ENCODE measurements at regions not wholly inside any gene's neighbourhood (a gene's known extent, or its start where the extent isn't known, plus 50 kb on each side); places are given as distances from the start of the nearest gene placed in this dataset.

DNA sequence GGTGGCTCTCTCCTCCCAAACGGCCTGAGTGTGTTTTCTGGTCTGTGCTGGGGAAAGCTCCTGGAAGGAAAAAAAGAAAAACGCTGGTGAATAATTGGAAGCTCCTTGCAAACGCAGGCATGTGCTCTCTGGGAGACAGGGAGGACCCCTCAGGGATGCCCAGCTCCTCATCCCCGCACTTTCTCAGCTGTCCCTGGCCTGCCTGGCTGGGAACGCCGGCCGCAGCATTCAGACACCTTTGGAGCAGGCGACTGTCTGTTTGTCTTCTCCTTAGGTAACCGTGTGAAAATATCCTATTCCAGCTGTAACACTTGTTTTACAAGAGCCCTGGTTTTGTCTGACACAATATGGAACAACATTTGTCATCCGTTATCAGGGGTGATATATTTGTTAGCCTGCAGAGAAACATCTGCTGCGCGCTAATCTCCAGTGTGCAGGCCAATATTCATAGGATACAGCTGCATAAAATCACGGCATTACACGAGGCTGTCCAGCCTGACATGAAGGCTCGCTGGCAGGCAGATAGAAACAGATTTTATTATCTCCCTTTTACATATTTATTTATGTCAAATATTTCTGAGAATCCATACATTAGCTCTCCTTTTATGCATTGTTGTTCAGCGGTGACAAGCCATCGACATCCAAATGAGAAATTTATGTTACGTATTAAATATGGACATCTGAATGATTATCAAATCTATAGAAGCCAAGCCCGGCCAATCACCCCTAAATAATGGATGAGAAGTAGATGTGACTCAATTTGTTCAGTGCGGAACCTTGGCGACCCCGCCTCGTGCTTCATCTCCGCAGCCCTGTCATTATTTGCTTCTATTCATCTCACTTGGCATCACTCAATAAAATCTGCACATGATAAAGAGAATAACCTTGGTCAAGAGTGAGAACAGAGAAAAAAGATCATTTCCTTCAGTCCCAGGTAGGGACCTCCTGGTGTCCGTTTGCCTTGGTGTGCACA, 675.1 kb upstream of the SALL3 start:
- intact Hi-C loops (cut with DNase I), result no loop called here
- DNase-seq (ENCODE audit: extremely low spot score in 2 of 2), result no peak
- Histone ChIP-seq H3K27ac (no peak overlapping the region), H3K36me3 (no peaks in the 10 kb centered on the region), H3K4me1 (no peaks in the 10 kb centered on the region), H3K27me3 (no peaks in the 10 kb centered on the region), H3K4me3 (no peak overlapping the region), H3K9me3 (no peaks in the 10 kb centered on the region)
- TF ChIP-seq POLR2A (IDR thresholded peaks at IDR 0.05), result no peak
- TF ChIP-seq, protein P1, sequence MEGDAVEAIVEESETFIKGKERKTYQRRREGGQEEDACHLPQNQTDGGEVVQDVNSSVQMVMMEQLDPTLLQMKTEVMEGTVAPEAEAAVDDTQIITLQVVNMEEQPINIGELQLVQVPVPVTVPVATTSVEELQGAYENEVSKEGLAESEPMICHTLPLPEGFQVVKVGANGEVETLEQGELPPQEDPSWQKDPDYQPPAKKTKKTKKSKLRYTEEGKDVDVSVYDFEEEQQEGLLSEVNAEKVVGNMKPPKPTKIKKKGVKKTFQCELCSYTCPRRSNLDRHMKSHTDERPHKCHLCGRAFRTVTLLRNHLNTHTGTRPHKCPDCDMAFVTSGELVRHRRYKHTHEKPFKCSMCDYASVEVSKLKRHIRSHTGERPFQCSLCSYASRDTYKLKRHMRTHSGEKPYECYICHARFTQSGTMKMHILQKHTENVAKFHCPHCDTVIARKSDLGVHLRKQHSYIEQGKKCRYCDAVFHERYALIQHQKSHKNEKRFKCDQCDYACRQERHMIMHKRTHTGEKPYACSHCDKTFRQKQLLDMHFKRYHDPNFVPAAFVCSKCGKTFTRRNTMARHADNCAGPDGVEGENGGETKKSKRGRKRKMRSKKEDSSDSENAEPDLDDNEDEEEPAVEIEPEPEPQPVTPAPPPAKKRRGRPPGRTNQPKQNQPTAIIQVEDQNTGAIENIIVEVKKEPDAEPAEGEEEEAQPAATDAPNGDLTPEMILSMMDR (IDR thresholded peaks at IDR 0.05), result no peak
- no peak for TF ChIP-seq POLR2AphosphoS5 (IDR thresholded peaks at IDR 0.05; ENCODE audit: insufficient read depth in 1 of 2, low read depth in 1 of 2)

DNA sequence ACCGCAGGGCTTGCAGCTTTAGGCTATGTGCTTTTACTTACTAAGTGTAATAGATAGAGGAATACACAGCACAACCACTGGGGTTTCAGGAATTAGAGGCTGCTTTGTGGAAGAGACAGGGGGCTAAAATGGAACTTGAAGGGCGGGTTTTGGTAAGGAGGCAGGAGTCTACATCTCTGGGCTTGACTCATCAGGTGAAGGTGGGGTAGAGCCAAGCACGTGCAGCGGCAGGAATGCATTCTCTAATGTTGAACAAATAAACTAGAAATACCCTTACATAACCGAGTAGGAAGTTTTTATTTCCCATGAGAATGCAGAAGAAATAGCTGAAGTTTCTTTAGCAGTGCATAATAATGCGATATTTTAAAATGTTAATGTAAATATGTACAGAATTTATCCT, 673.8 kb upstream of the SALL3 start:
- no peak overlapping the region for H3K4me3 ChIP-seq
- intact Hi-C loops (cut with DNase I), result no loop called here
- DNase-seq (ENCODE audit: extremely low spot score in 2 of 2), result no peak
- no peaks in the 10 kb centered on the region for H3K36me3 ChIP-seq
- H3K27ac ChIP-seq, result no peak overlapping the region
- H3K27me3 ChIP-seq, result no peaks in the 10 kb centered on the region
- H3K9me3 ChIP-seq, result no peaks in the 10 kb centered on the region
- TF ChIP-seq POLR2A (IDR thresholded peaks at IDR 0.05), result no peak
- TF ChIP-seq, protein P1 (IDR thresholded peaks at IDR 0.05), result no peak
- no peak for TF ChIP-seq POLR2AphosphoS5 (IDR thresholded peaks at IDR 0.05; ENCODE audit: insufficient read depth in 1 of 2, low read depth in 1 of 2)
- no peaks in the 10 kb centered on the region for H3K4me1 ChIP-seq

DNA sequence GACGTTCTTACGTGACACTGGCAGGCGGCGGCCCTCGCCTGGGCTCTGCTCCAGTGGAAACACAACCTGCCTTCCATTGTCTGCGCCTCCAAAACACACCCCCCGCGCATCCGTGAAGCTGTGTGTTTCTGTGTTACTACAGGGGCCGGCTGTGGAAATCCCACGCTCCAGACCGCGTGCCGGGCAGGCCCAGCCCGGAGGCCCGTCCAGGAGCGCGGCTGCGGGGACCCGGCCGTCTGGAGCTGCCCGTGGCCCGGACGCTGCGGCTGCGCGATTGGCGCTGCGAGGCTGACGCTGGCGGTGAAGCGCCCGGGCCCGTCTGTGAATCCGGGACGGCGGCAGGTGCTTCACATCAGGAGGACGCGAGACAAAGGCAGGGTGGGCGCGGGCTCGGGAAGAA, 670.3 kb upstream of the SALL3 start:
- no peak overlapping the region for H3K4me3 ChIP-seq
- H3K4me1 ChIP-seq, result no peaks in the 10 kb centered on the region
- H3K36me3 ChIP-seq, result no peaks in the 10 kb centered on the region
- no peak overlapping the region for H3K27ac ChIP-seq
- no peaks in the 10 kb centered on the region for H3K27me3 ChIP-seq
- intact Hi-C loops (cut with DNase I), result no loop called here
- DNase-seq (ENCODE audit: extremely low spot score in 2 of 2), result no peak
- no peak for TF ChIP-seq POLR2AphosphoS5 (IDR thresholded peaks at IDR 0.05; ENCODE audit: insufficient read depth in 1 of 2, low read depth in 1 of 2)
- TF ChIP-seq, protein P1 (IDR thresholded peaks at IDR 0.05), result no peak
- TF ChIP-seq POLR2A (IDR thresholded peaks at IDR 0.05), result no peak
- H3K9me3 ChIP-seq, result no peaks in the 10 kb centered on the region

DNA sequence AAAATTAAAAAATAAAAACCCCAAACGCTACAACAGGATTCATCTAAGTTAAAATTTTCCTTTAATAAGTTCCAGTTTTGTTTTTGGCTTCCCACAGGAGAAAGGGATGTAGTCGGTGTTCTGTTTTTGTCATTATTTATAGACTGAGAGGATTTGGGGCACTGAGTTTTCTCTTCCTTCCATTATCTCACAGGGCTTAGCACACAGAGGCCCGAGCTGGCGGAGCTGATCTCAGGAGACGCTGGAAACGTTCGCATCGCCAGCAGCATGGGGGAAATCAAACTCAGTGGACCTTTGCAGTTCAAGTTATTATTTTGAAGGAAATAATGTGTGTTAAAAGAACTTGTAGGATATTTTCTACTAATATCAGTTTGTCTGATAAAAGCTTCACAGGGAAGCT, 669.7 kb upstream of the SALL3 start:
- H3K27ac ChIP-seq, result no peak overlapping the region
- no peak for DNase-seq (ENCODE audit: extremely low spot score in 2 of 2)
- no peak overlapping the region for H3K4me3 ChIP-seq
- H3K9me3 ChIP-seq, result no peaks in the 10 kb centered on the region
- no peak for TF ChIP-seq POLR2AphosphoS5 (IDR thresholded peaks at IDR 0.05; ENCODE audit: insufficient read depth in 1 of 2, low read depth in 1 of 2)
- TF ChIP-seq, protein P1 (IDR thresholded peaks at IDR 0.05), result no peak
- TF ChIP-seq POLR2A (IDR thresholded peaks at IDR 0.05), result no peak
- H3K4me1 ChIP-seq, result no peaks in the 10 kb centered on the region
- no peaks in the 10 kb centered on the region for H3K36me3 ChIP-seq
- no peaks in the 10 kb centered on the region for H3K27me3 ChIP-seq
- intact Hi-C loops (cut with DNase I), result no loop called here

DNA sequence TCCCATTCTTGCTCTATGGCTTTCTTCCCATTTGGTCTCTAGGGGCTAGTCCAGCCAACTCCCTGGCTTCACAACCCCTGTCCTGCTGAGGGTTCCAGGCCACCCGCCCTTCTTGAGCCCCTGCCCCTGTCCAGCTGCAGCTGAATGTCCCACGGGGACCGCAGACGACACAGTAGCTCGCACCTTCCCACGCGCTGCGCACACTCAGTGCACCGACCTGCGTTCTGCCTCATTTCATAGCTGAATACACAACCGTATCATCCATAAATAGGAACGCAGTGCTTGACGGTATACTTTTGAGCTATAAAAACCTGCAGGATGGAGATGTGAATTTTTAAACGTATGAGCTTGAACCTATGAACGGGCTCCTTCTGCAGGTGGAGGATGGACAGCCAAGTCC, 660.4 kb upstream of the SALL3 start:
- intact Hi-C loops (cut with DNase I), result no loop called here

More for the DNA sequence above, 660.4 kb upstream of the SALL3 start:
- Histone ChIP-seq H3K27ac (no peak overlapping the region), H3K4me1 (no peaks in the 10 kb centered on the region), H3K9me3 (no peaks in the 10 kb centered on the region), H3K27me3 (no peaks in the 10 kb centered on the region), H3K36me3 (no peaks in the 10 kb centered on the region), H3K4me3 (no peak overlapping the region)
- TF ChIP-seq POLR2A (IDR thresholded peaks at IDR 0.05) (no peak), POLR2AphosphoS5 (IDR thresholded peaks at IDR 0.05; ENCODE audit: insufficient read depth in 1 of 2, low read depth in 1 of 2) (no peak)
- TF ChIP-seq, protein P1 (IDR thresholded peaks at IDR 0.05), result no peak
- no peak for DNase-seq (ENCODE audit: extremely low spot score in 2 of 2)

Data from vagina (tissue), 2 donors.